ENCODE measurements at regions not wholly inside any gene's neighbourhood (a gene's known extent, or its start where the extent isn't known, plus 50 kb on each side); places are given as distances from the start of the nearest gene placed in this dataset.
"Not testable (repeated sequence)": the region's sequence is repeated elsewhere in the genome, so short reads cannot be mapped to it uniquely, and the experiment has no call there.

DNA sequence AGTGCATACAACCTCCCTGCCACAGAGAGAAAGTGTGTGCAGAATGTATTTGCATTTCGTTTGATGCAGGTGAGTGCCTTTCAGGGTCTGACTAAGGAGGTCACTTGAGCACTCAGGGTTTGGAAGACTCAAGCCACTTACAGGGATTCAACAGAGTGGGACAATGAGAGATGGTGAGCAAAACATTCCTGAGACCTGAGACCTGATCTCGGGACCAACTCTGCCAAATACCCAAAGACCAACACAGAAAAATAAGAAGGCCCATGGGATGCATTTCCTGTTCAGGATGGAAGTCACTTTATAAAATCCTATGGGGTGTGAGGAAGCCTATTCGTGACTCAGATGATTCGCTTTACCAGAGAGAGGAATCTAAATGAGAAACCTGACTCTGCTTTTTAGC lies 65.2 kb upstream of the LARGE1 start:
- Mint-ChIP-seq H3K4me3 (ENCODE audit: unreplicated experiment) (no peak overlapping the region), H3K27me3 (ENCODE audit: low read depth) (peaks cover 5% of the 10 kb centered on the region), H3K27ac (ENCODE audit: unreplicated experiment) (no peak overlapping the region), H3K36me3 (ENCODE audit: low read depth) (no peaks in the 10 kb centered on the region), H3K4me1 (ENCODE audit: low read depth) (peaks cover 6% of the 10 kb centered on the region), H3K9me3 (ENCODE audit: low read depth) (peaks cover 4% of the 10 kb centered on the region)
- no peak for TF ChIP-seq CTCF (IDR thresholded peaks at IDR 0.05)
- no peak for DNase-seq (ENCODE audit: low spot score)

GRCh38 chr22:33986167-33986771 lies 66.0 kb upstream of the LARGE1 start:
- Mint-ChIP-seq H3K27me3 (ENCODE audit: low read depth) (peaks cover 5% of the 10 kb centered on the region), H3K27ac (ENCODE audit: unreplicated experiment) (no peak overlapping the region), H3K4me3 (ENCODE audit: unreplicated experiment) (no peak overlapping the region), H3K36me3 (ENCODE audit: low read depth) (no peaks in the 10 kb centered on the region), H3K4me1 (ENCODE audit: low read depth) (peaks cover 6% of the 10 kb centered on the region), H3K9me3 (ENCODE audit: low read depth) (peaks cover 4% of the 10 kb centered on the region)
- no peak for TF ChIP-seq CTCF (IDR thresholded peaks at IDR 0.05)
- no peak for DNase-seq (ENCODE audit: low spot score)

DNA sequence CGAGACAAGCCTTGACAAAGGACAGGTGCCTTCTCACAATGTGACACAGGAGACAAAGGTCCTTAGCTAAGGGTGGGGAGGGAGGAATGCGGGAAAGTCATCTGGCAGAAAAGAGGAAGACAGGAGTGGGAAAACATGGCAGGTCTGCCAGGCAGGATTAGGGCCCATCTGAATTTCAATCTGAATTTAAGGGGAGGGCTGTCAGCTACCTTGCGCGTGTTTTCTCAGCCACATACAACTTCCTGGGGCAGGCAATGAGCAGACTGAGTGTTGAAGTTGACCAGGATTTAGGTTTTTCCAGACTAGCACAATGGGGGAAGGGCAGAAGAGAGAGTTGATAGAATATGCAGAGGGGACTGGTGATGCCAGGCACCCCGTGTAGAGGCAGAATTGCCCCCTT lies 66.7 kb upstream of the LARGE1 start:
- no peak for TF ChIP-seq CTCF (IDR thresholded peaks at IDR 0.05)
- H3K4me1 Mint-ChIP-seq (ENCODE audit: low read depth): peaks cover 6% of the 10 kb centered on the region
- peaks cover 7% of the 10 kb centered on the region for H3K27me3 Mint-ChIP-seq (ENCODE audit: low read depth)
- H3K9me3 Mint-ChIP-seq (ENCODE audit: low read depth): peaks cover under 1% of the 10 kb centered on the region
- DNase-seq (ENCODE audit: low spot score): no peak
- no peaks in the 10 kb centered on the region for H3K36me3 Mint-ChIP-seq (ENCODE audit: low read depth)
- H3K4me3 Mint-ChIP-seq (ENCODE audit: unreplicated experiment): no peak overlapping the region
- no peak overlapping the region for H3K27ac Mint-ChIP-seq (ENCODE audit: unreplicated experiment)

DNA sequence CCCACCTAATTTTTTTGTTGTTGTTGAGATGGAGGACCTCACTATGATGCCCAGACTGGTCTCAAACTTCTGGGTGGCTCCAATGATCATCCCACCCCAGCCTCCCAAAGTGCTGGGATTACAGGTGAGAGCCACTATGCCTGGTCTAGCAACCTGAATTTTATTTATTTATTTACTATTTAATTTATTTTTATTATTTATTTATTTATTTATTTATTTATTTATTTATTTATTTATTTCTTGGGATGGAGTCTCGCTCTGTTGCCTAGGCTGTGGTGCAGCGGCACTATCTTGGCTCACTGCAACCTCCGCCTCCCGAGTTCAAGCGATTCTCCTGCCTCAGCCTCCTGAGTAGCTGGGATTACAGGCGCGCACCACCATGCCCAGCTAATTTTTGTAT lies 69.0 kb upstream of the LARGE1 start:
- not testable (repeated sequence) for H3K27me3 Mint-ChIP-seq (ENCODE audit: low read depth); H3K9me3 Mint-ChIP-seq (ENCODE audit: low read depth); H3K36me3 Mint-ChIP-seq (ENCODE audit: low read depth); DNase-seq (ENCODE audit: low spot score); H3K4me1 Mint-ChIP-seq (ENCODE audit: low read depth); H3K4me3 Mint-ChIP-seq (ENCODE audit: unreplicated experiment); H3K27ac Mint-ChIP-seq (ENCODE audit: unreplicated experiment)

DNA sequence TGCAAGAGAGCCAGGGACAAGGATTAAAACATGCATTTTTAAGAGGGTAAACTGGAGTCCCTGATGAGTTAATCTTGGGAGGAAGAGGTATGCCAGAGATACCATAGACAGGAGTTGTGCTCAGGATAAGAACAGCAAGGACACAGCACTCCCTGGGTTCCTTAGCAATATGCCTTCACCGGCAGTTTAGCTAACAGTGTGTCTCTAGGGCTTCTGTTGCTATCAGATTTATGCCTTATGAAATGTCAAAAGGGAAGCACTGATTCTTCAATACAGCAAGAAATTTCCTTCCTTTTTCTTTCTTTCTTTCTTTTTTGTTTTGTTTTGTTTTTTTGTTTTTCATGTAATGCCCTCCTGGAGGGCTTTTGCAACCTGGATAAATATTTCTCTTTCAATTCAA lies 71.3 kb upstream of the LARGE1 start:
- no peaks in the 10 kb centered on the region for H3K4me1 Mint-ChIP-seq (ENCODE audit: low read depth)
- H3K27me3 Mint-ChIP-seq (ENCODE audit: low read depth): peaks cover 3% of the 10 kb centered on the region
- DNase-seq (ENCODE audit: low spot score): no peak
- H3K27ac Mint-ChIP-seq (ENCODE audit: unreplicated experiment): no peak overlapping the region
- TF ChIP-seq CTCF (IDR thresholded peaks at IDR 0.05): no peak
- H3K9me3 Mint-ChIP-seq (ENCODE audit: low read depth): no peaks in the 10 kb centered on the region
- H3K4me3 Mint-ChIP-seq (ENCODE audit: unreplicated experiment): no peak overlapping the region
- no peaks in the 10 kb centered on the region for H3K36me3 Mint-ChIP-seq (ENCODE audit: low read depth)

DNA sequence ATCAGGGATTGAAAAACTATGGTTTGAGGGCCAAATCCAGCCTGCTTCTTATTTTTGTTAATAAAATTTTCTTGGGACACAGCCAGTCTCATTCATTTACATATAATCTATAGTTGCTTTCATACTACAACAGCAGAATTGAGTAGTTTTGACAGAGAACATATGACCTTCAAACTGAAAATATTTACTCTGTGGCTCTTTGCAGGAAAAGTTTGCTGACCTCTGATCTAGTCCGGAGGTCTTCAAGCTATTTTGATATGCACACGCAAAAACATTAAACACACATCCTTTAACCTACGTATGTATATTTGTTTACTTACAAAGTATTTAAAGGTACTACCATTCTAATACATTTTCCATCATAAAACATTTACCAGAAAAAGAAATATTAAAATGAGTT lies 76.5 kb upstream of the LARGE1 start:
- no peak overlapping the region for H3K27ac Mint-ChIP-seq (ENCODE audit: unreplicated experiment)
- TF ChIP-seq CTCF (IDR thresholded peaks at IDR 0.05): no peak
- H3K9me3 Mint-ChIP-seq (ENCODE audit: low read depth): peaks cover 36% of the 10 kb centered on the region
- H3K36me3 Mint-ChIP-seq (ENCODE audit: low read depth): no peaks in the 10 kb centered on the region
- no peak overlapping the region for H3K4me3 Mint-ChIP-seq (ENCODE audit: unreplicated experiment)
- peaks cover 2% of the 10 kb centered on the region for H3K27me3 Mint-ChIP-seq (ENCODE audit: low read depth)
- H3K4me1 Mint-ChIP-seq (ENCODE audit: low read depth): no peaks in the 10 kb centered on the region
- DNase-seq (ENCODE audit: low spot score): no peak
